HG02623 (cell line): ENCODE measurements at regions not wholly inside any gene's neighbourhood (a gene's known extent, or its start where the extent isn't known, plus 50 kb on each side); places are given as distances from the start of the nearest gene placed in this dataset.
A peak's percentile ranks its signal among the peaks of the same experiment; 100 is the strongest.
"Not testable (repeated sequence)": the region's sequence is repeated elsewhere in the genome, so short reads cannot be mapped to it uniquely, and the experiment has no call there.

Experiments
- ATAC-seq: cut with Tn5 transposase; IDR thresholded peaks from one replicate; pipeline ENCODE4 v1.9.1; 2021; ENCODE audit warnings: moderate library complexity; ENCODE audit not compliant: unreplicated experiment

DNA sequence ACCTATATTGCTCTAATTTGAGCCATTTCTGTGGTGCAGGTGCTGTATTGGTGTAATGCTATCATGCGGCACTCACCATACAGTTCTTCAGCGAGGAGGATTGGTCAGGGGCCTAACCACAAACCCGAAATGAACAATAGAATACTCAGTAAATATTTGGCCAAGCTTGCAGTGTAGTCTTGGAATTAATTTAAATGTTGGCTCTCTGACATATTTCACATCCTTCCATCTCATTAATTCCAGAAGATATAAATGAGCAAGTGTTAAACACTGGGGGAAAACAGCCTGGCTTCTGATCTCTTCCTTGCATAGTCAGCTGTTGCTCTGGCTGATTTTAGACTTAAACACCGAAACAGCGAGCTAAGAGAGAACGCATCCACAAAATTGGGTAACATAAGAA, 663.1 kb upstream of the GHITM start:
- no peak for ATAC-seq

DNA sequence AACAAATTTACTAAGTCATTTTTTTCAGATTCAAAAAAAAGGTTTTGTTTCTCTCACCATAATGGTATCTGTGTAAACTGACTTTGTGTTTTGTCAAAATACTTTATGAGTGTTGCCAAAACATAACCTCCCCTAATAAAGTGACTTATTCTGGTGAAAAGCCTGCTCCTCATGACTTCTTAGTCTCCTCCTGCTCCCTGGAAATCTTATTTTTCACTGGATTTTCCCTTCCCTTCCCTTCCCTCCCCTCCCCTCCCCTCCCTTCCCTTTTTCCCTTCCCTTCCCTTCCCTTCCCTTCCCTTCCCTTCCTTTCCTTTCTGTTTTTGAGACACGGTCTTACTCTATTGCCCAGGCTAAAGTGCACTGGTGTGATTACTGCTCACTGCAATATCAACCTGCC, 650.1 kb upstream of the GHITM start:
- ATAC-seq: no peak

DNA sequence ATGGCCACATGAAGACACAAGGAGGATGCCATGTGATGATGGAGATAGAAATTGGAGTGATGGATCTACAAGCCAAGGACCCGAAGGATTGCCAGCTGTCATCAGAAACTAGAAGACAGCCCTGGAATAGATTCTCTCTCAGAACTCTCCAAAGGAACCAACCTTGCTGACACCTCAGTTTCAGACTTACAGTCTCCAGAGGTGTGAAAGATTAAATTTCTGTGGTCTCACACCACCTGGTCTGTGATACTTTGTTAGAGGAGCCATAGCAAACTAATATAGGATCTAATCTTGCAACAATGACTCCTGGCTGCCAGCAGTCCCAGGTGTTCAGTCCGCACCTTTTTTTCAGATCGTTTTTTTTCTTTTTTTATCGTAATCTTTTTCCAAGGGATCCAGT, 647.3 kb upstream of the GHITM start:
- no peak for ATAC-seq

DNA sequence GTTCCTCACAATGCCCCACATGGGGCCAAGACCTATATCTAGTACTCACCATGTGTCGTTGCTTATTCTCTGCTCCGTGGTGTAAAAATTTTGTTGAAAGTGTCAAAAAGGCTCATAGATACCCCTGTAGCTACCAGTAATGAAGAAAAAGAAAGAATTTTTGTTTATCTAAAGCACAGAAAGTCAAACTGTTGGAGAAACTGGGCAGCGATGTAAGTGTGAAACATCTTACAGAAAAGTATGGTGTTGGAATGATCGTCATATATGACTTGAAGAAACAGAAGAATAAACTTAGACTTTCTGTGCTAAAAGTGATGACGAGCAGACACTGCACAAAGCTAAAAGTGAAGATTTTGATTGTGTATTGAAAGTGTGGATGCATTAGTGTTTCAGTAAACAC, 626.6 kb upstream of the GHITM start:
- ATAC-seq: no peak

DNA sequence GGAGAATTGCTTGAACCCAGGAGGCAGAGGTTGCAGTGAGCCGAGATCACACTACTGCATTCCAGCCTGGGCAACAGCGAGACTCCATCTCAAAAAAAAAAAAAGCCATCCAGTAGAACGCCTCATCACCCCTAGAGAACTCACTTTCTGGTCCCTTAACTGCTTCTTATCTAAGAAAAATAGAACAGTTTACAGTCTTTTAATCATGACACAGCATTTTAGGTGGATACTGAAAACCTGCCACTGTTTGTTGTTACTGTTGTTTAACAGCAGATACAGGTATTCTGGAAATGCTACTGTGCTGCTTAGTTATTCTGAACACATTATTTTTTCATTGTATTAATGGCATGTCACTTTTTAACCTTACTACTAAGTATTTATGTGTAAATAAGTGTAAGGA, 624.3 kb upstream of the GHITM start:
- no peak for ATAC-seq

DNA sequence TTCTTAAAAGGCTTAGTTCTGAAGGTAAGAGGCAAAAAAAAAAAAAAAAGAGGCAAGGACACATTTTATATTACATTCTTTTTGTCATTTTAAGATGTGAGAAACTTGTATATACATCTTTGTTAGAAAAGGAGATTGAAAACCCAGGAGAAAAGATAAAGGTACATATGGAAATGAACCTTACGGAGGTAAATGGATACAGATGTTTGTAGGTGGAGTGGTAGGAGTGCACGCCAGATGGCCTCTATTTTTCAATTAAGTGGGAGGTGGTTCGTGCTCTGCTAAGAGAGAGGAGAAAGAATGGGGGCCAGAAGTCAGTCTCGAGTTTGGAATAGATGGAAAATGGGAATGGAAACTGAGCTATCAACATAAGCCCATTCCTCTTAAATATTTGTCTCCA, 622.5 kb upstream of the GHITM start:
- no peak for ATAC-seq

DNA sequence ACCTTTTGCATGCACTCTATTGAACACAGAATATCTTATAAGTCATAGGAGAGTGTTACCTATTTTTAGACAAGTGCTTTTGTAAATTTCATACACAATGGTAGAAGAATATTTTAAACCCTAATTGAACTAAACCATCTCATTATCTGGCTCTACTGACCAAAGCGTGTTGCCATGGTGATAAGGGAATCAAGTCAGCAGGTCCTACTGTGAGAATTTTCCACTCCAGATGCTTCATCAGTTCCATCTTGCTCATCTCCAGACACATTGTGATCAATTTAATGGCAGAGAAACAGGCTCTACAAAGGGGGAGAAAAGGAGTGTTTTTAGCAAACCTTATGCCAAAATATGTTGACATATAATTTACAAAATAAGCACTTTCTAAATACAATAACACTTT, 621.9 kb upstream of the GHITM start:
- no peak for ATAC-seq

DNA sequence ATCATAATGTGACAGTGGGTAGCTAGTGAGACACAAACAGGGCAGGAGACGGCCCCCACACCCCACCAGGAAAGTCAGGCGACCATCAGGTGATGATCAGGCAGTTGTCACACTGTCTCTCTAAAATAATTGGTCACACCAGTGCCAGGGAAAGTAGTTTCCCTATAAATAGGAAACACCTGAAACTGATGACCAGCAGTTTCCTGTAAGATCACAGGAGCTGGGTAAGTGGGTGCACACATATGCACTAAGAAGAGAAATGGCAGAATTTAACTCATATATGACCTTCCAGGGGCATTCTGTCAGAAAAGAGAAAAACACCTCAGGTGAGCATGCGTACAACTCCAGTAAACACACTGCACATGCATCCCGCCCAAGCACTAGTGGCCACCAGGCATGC, 620.5 kb upstream of the GHITM start:
- ATAC-seq: no peak

DNA sequence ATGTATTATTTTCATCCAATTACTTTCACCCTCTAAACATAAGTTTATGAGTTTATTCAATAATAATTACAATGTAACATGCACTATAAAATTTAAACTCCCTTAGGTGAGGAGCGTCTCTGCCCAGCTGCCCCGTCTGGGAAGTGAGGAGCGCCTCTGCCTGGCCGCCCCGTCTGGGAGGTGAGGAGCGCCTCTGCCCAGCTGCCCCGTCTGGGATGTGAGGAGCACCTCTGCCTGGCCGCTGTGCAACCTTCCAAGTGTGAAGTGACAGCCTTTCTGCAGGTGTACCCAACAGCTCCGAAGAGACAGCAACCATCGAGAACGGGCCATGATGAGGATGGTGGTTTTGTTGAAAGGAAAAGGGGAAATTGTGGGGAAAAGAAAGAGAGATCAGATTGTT, 618.9 kb upstream of the GHITM start:
- not testable (repeated sequence) for ATAC-seq

DNA sequence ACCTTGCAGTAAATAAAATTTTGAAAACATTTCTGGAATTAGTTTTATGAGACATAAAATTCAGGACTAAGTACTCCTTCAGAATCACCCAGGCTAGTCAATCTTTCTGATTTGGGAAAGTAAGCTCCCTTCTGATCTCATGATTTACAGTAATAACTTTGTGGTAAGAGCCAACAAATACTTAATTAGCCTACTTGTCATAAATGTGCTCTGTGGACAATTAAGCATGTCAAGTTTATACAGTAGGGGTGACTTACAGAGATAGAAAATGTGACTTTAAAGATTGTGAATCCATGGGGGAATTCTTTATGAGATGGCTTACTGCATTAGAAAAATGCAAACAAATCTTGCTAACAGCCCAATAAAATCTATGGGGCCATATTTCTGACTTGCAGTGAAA, 616.9 kb upstream of the GHITM start:
- no peak for ATAC-seq

DNA sequence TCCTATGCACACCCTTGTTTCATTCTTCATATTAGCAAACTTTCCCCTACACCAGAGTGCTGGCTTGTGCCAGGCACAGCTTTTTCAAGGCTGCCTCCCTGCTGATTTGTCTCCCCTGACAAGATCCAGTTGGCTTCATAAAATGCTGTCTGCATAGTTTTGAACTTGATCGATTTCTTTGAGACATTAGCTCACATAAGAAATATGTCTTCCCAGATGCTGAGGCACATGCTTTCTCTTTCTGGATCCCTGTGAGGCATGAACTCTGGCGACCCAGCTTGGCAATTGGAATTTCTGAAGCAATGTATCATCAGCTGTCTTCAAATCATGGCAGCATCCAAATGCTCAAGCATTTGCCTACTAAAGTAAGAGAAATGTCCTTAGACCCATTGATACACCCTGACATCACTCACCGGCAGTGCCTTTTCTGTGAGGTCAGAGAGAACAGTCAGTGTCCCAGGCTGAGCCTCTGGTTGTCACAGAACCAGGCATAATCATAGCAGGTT, 616.4 kb upstream of the GHITM start:
- ATAC-seq: no peak

DNA sequence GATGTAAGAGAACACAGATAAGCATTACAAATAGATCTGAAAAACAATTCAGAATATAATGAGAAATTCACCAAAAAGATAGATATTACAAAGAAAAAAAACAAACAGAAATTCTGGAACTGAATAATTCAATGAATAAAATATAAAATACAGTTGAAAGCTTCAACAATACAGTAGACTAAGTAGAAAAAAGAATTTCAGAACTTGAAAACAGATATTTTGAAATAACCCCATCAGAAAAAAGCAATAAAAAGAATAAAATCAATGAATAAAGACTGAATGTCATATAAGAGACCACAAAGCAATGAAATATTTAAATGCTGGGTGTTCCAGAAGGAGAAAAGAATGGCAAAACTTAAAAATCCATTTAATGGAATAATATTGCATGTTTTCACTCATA, 611.4 kb upstream of the GHITM start:
- ATAC-seq: no peak

DNA sequence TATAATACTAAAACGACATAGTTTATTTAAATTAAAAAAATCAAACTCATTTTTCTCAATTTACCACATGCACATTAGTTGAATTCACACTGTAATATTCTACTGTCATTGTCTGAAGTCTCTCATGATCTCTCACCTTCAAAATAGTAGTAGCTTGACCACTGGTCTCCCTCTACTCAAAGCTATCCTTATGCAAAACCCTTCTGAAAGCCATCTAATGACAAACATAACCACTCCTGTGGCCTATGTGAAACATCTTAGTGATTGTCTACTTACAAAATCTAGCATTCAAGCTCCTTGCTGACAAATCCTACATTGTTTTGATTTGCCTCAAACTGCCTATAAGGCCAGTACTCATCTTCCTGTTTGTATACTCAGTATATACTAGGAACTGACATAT, 606.0 kb upstream of the GHITM start:
- ATAC-seq: no peak

DNA sequence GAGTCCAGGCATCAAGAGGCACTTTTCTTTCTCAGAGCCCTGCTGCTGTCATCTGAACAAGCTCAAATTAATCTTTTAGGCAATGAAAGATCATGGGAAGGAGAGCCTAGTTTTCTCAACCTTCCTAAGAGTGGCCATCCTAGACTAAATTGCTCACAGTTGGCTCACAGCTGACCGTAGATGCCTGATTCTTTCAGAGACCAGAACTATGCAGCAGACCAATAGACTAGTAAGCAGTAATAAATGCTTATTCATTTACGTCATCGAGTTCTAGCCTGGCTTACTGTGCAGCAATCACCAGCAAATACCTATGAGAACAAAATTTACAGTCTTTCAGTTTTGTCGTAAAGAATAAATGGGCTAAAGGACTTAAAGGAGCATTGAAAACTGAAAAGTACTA, 602.9 kb upstream of the GHITM start:
- no peak for ATAC-seq

DNA sequence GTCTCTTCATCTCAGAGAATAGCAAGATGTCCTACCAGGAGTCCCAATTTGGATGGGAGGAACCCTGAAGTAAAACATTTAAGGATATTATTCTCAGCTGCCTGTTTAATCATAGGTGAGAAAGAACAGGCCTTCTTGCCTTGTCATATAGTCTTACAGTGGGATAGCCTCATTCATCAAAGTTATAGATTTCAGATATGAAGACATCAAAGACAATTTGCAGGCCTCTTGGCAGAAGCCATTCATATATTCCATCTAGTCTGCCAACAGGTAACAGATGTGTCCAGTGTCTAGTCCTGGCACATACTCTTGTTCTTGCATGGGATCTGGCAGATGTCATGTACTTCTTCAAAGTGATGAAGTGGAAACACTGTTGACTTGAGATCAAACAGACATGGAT, 601.3 kb upstream of the GHITM start:
- ATAC-seq: no peak

DNA sequence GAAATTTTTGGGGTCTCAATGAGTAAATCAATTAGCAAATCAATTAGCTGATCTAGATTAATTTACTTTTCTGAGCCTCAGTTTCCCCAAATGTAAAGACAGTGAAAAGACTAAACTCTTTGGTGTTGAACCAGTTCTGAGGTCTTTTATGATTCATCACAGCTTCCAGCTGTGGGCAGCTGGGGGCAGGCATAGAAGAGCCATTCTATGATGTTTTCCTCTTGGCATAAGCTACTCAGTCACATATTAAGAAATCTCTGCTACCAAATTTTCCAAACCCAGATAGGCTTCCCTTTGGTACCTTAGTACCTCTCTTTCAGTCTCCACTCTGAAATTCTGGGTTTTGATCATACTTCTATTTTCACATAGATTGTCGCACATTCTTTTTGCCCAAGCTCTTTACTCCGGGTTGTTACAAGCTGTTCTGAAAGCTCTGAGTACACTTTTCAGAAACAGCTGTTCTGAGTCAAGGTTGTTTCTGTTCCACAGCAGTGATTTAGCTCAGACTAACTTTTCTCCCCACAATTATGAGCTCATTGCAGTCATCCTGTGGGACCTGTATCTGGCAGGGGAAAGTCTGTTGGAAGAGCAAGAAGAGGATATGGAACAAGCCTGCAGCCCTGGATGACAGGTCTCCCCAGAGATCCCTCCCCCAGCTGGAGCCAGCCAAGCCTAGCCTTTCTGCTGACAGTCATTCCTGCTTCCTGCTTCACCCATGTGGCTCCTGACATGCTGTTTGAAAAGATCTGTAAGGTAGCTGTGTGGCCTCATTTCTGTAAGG, 599.6 kb upstream of the GHITM start:
- ATAC-seq: peak; percentile 58

DNA sequence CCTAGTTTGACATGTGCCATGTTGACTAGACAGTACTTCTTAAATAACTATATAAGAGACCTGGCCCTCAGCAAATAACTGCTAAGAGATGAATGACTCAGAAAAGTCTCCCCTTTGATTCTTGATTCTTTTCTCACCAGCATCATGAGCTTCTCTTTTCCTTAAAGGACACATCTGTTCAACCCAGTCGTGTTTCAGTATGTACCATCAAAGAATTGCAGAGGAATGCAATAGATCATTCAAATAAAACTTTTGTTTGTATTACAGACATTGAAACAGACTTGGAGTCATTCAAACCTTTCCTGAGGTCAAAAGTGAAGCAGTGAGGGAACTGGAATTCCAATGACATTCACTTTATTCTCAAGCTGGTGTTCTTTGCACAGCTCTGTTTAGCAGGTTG, 598.3 kb upstream of the GHITM start:
- no peak for ATAC-seq

DNA sequence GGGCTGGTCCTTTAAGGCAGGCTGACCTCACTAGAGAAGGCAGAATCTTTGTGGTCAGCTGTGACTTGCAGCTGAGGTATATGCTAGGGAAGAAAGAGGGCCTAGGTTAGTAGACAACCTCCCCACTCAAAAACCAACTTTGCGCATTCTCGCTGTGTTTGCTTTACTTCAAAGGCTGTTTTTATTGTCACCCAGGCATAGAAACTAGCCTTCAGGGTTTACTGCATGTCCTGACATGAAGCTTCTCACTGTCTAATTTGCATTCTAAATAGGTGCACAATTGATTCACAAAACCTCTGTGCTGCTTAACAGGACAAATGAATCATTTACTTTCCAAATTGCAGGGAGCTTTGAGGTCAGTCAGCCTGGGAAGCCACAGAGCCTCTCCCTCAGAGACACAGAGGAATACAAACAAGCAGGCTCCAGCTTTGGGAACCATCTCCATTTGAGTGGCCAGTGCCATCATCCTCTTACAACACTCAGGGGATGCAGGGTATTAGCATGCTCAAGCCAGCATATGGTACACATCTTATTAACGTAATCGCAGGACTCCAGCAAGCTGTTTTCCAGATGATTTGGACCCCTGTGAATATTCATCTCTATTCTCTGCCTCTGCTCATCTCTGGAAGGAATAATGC, 596.4 kb upstream of the GHITM start:
- peak; percentile 47 for ATAC-seq

DNA sequence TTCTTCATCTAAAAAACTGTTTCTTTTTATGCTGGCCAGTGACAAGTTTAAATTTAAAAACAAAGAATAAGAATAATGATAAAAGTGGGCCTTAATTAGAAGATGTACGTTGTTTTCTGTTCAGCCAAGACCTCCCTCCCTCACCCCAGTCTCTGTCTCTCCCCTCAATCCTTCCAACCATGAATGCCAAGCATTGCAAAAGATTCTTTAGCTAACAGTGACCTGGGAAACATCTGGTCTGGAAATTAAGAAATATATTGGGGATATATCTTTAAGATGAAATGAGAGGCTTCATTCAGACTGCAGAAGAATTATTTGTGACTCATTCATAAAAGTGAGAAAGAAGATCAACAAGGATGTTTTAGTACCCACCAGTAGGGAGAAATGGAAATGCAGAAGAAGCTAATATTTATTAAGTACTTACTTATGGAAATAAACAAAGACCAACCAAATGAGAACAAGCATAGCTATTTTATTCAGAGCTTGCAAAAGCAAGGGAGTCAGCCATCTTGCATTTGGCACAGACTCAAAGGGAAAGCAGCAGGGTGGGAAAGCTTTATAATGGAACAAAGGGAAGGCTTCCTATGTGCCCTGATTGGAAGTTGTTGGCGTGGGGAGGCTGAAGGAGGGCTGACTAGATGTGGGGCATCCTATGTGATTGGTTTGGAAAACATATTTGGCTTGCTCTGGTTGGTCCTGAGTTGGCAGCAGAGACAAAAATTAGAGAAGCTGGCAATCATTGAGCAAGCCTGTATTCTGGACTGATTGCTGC, 595.4 kb upstream of the GHITM start:
- no peak for ATAC-seq

DNA sequence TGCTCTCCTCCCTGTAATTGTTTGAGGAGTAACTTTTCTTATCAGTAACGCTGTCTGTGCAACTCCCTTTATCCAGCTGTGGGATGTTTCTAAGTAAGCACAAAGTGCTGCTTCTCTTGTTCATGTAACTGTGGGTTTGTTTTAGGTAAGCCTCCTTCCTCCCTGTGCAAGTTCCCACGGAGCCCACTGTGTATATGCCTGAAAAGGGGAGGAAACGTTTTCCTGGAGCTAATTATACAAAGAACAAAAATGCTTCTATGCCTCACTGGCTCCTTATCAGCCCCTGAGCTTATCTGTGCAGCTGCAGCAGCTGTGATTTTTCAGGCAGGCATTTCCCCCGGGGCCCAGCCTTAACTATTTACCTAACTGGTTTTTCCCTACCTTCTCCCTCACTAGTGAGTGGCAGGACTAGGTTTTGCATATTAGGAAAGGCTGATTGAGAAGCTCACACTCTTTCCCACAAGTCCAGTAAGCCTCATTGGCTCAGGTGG, 593.4 kb upstream of the GHITM start:
- peak; percentile 38 for ATAC-seq

DNA sequence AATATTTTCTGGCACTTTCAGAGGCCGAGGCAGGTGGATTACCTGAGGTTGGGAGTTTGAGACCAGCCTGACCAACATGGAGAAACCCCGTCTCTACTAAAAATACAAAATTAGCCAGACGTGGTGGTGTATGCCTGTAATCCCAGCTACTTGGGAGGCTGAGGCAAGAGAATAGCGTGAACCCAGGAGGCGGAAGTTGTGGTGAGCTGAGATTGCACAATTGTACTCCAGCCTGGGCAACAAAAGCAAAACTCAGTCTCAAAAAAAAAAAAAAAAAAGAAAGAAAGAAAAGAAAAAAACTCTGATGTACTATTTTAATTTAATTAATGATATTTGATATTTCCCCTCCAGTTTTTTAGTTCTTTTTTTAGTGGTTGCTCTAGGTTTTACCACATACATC, 588.1 kb upstream of the GHITM start:
- not testable (repeated sequence) for ATAC-seq

DNA sequence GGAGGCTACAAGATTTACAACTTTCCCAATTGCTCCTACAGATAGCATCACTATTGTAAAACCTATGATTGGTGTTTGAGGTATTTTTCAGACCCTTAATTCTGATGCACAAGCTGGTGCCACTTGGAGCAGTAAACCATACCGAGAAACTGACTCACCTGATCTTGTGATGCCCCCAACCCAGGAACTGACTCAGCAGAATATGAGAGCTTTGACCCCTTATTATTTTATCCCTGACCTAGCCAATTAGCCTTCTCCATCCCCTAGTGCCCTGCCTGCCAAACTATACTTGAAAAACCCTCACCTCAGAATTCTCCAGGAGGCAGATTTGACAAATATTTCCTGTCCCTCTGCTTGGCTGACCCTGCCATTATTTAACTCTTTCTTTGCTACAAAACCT, 585.9 kb upstream of the GHITM start:
- no peak for ATAC-seq
